ENCODE measurements at regions not wholly inside any gene's neighbourhood (a gene's known extent, or its start where the extent isn't known, plus 50 kb on each side); places are given as distances from the start of the nearest gene placed in this dataset.

GRCh38 chr2:3059141-3059925 is 318.3 kb downstream of the EIPR1 start (continued):
- no peak for TF ChIP-seq ZNF655 (CRISPR knock-in tag; IDR thresholded peaks at IDR 0.05)

GRCh38 chr2:3054066-3054465 is 323.6 kb downstream of the EIPR1 start:
- H3K4me2 ChIP-seq (ENCODE audit: insufficient read depth, low read length) = no peak overlapping the region
- no peak for DNase-seq (ENCODE audit: extremely low read depth in 1 of 4, low spot score in 3 of 4)
- ChIA-PET POLR2A (no interaction called here), CTCF (ENCODE audit: low intra/inter-chr PET ratio) (no interaction called here)
- no peak for ATAC-seq
- no peak for FAIRE-seq
- no peak overlapping the region for H3K27ac ChIP-seq (ENCODE audit: extremely low read depth, low read depth, low read length)
- H3K4me3 ChIP-seq = no peak overlapping the region
- H3K27me3 ChIP-seq (ENCODE audit: control insufficient read depth in 2 of 2, insufficient read depth in 2 of 2, low read length in 2 of 2) = peaks cover 9 to 41% of the 10 kb centered on the region in 2 experiments
- H3K9ac ChIP-seq (ENCODE audit: insufficient read depth in 1 of 2, low read depth in 2 of 2, low read length in 2 of 2) = no peak overlapping the region
- H4K20me1 ChIP-seq (replicated peaks; ENCODE audit: control insufficient read depth, insufficient read depth, low read length) = no peaks in the 10 kb centered on the region
- H2AFZ ChIP-seq (ENCODE audit: low read depth, low read length) = no peak overlapping the region
- in situ Hi-C loops (cut with MboI) = no loop called here
- H3K9me3 ChIP-seq (replicated peaks; ENCODE audit: control insufficient read depth, insufficient read depth, low read depth, low read length) = no peaks in the 10 kb centered on the region
- intact Hi-C loops (cut with micrococcal nuclease) = no loop called here
- H3K9me1 ChIP-seq (ENCODE audit: control insufficient read depth, insufficient read depth, low read length) = no peaks in the 10 kb centered on the region
- 0% methylated on average over 8 of the region's 8 CpGs for WGBS (ENCODE audit: insufficient coverage, low coverage, missing lambda C conversion rate)
- BruUV-seq (replicated peaks) = no TSS peak
- H3K4me1 ChIP-seq (replicated peaks in 1 of 2; ENCODE audit: control insufficient read depth in 2 of 2, insufficient read depth in 2 of 2, low read length in 2 of 2) = no peaks in the 10 kb centered on the region
- no peaks in the 10 kb centered on the region for H3K79me2 ChIP-seq (ENCODE audit: control insufficient read depth, insufficient read depth, low read length)
- no peaks in the 10 kb centered on the region for H3K36me3 ChIP-seq (ENCODE audit: control insufficient read depth, insufficient read depth, low read length)
- TF ChIP-seq SOX6 (IDR thresholded peaks at IDR 0.05) = no peak
- TF ChIP-seq DEAF1 (CRISPR knock-in tag; IDR thresholded peaks at IDR 0.05) = no peak
- no peak for TF ChIP-seq PML (IDR thresholded peaks at IDR 0.05; ENCODE audit: low read length)
- no peak for TF ChIP-seq E2F3 (CRISPR knock-in tag; IDR thresholded peaks at IDR 0.05)
- TF ChIP-seq RAD51 (IDR thresholded peaks at IDR 0.05; ENCODE audit: borderline replicate concordance, low read depth) = no peak
- TF ChIP-seq ZBTB9 (CRISPR knock-in tag; IDR thresholded peaks at IDR 0.05) = no peak
- no peak for TF ChIP-seq PREB (CRISPR knock-in tag; IDR thresholded peaks at IDR 0.05)
- no peak for TF ChIP-seq RREB1 (CRISPR knock-in tag; IDR thresholded peaks at IDR 0.05)

All from K562 (cell line).